Activated CD4-positive, alpha-beta T cell treated with anti-CD3 and anti-CD28 coated beads for 24 hours (primary cell): ENCODE measurements at regions not wholly inside any gene's neighbourhood (a gene's known extent, or its start where the extent isn't known, plus 50 kb on each side); places are given as distances from the start of the nearest gene placed in this dataset.

ENCODE experiments used
- DNase-seq, 2 donors: peaks; one replicate each; pipeline ENCODE4 v3.0.0-alpha.2; 2020; ENCODE audit warnings: low read depth in 2 of 2

GRCh38 chr3:135310317-135310716, 515.3 kb downstream of the EPHB1 start:
- DNase-seq, result no peak

- DNase-seq, result no peak
Measured at GRCh38 chr3:135311699-135312098, 516.6 kb downstream of the EPHB1 start.

- no peak for DNase-seq
Measured at GRCh38 chr3:135314237-135314636, 519.2 kb downstream of the EPHB1 start.

- DNase-seq, result no peak
Measured at GRCh38 chr3:135324301-135324700, 529.2 kb downstream of the EPHB1 start.

GRCh38 chr3:135325096-135325495, 530.0 kb downstream of the EPHB1 start:
- DNase-seq, result no peak

- DNase-seq, result no peak
Measured at GRCh38 chr3:135325726-135326235, 530.7 kb downstream of the EPHB1 start.

- DNase-seq, result no peak
Measured at GRCh38 chr3:135326851-135327250, 531.8 kb downstream of the EPHB1 start.

- no peak for DNase-seq
Measured at GRCh38 chr3:135328036-135328435, 533.0 kb downstream of the EPHB1 start.

GRCh38 chr3:135329479-135329878, 534.4 kb downstream of the EPHB1 start:
- no peak for DNase-seq

GRCh38 chr3:135337192-135337591, 542.1 kb downstream of the EPHB1 start:
- DNase-seq, result no peak

- no peak for DNase-seq
Measured at GRCh38 chr3:135348690-135349089, 553.6 kb downstream of the EPHB1 start.

- no peak for DNase-seq
Measured at GRCh38 chr3:135349254-135349948, 554.3 kb downstream of the EPHB1 start.

GRCh38 chr3:135352213-135352612, 557.2 kb downstream of the EPHB1 start:
- no peak for DNase-seq

- DNase-seq, result no peak
Measured at GRCh38 chr3:135362889-135363288, 567.8 kb downstream of the EPHB1 start.

- DNase-seq, result no peak
Measured at GRCh38 chr3:135364676-135365075, 569.6 kb downstream of the EPHB1 start.

GRCh38 chr3:135366816-135367215, 571.8 kb downstream of the EPHB1 start:
- no peak for DNase-seq

- no peak for DNase-seq
Measured at GRCh38 chr3:135368316-135368715, 573.3 kb downstream of the EPHB1 start.

GRCh38 chr3:135368781-135369180, 573.7 kb downstream of the EPHB1 start:
- DNase-seq, result no peak

GRCh38 chr3:135374571-135374970, 579.5 kb downstream of the EPHB1 start:
- no peak for DNase-seq

GRCh38 chr3:135382188-135382587, 583.3 kb upstream of the PPP2R3A start:
- no peak for DNase-seq

- DNase-seq, result no peak
Measured at GRCh38 chr3:135382621-135383020, 582.9 kb upstream of the PPP2R3A start.

- DNase-seq, result no peak
Measured at GRCh38 chr3:135383301-135383700, 582.2 kb upstream of the PPP2R3A start.

GRCh38 chr3:135392151-135392550, 573.4 kb upstream of the PPP2R3A start:
- DNase-seq, result no peak

- no peak for DNase-seq
Measured at GRCh38 chr3:135393159-135393558, 572.4 kb upstream of the PPP2R3A start.
